Smooth muscle cell (in vitro differentiated cells): ENCODE measurements at regions not wholly inside any gene's neighbourhood (a gene's known extent, or its start where the extent isn't known, plus 50 kb on each side); places are given as distances from the start of the nearest gene placed in this dataset.

ENCODE experiments used
- DNase-seq: peaks from one replicate; lab custom pipeline; 2025; ENCODE audit not compliant: unreplicated experiment; lab: John Stamatoyannopoulos, UW
- H2AFZ ChIP-seq: fragments of 200-600 bp; sonication (generic); 2 replicates; pipeline ENCODE4 v1.6.0; 2016; ENCODE audit warnings: antibody characterized with exemption, low read depth, mild to moderate bottlenecking
- H3F3A ChIP-seq: fragments of 200-600 bp; sonication (generic); 2 replicates; pipeline ENCODE4 v1.6.0; 2017; ENCODE audit warnings: antibody characterized with exemption, low read depth
- H3K27ac ChIP-seq: fragments of 200-600 bp; sonication (generic); 2 replicates; pipeline ENCODE4 v1.5.1; 2016; ENCODE audit warnings: low read depth, mild to moderate bottlenecking
- H3K27me3 ChIP-seq: fragments of 200-600 bp; sonication (generic); 2 replicates; pipeline ENCODE4 v1.6.1; 2016; ENCODE audit warnings: low read depth, mild to moderate bottlenecking
- H3K36me3 ChIP-seq: fragments of 200-600 bp; sonication (generic); 2 replicates; pipeline ENCODE4 v1.5.1; 2016; ENCODE audit warnings: low read depth
- H3K4me1 ChIP-seq: fragments of 200-600 bp; sonication (generic); 2 replicates; pipeline ENCODE4 v1.5.1; 2016; ENCODE audit warnings: low read depth
- H3K4me2 ChIP-seq: fragments of 200-600 bp; sonication (generic); 2 replicates; pipeline ENCODE4 v1.6.0; 2016; ENCODE audit warnings: mild to moderate bottlenecking
- H3K4me3 ChIP-seq: fragments of 200-600 bp; sonication (generic); 2 replicates; pipeline ENCODE4 v1.5.1; 2016; ENCODE audit warnings: mild to moderate bottlenecking
- H3K79me2 ChIP-seq: fragments of 200-600 bp; sonication (generic); 2 replicates; pipeline ENCODE4 v1.6.0; 2016; ENCODE audit warnings: low read depth, mild to moderate bottlenecking
- H3K9ac ChIP-seq: fragments of 200-600 bp; sonication (generic); 2 replicates; pipeline ENCODE4 v1.6.0; 2016; ENCODE audit warnings: low read depth
- H3K9me3 ChIP-seq: fragments of 200-600 bp; sonication (generic); replicated peaks from 2 replicates; pipeline ENCODE4 v1.5.1; 2016; ENCODE audit warnings: low read depth
- H4K20me1 ChIP-seq: fragments of 200-600 bp; sonication (generic); 2 replicates; pipeline ENCODE4 v1.6.0; 2016; ENCODE audit warnings: low read depth
- CTCF ChIP-seq: fragments of 200-600 bp; sonication (generic); IDR thresholded peaks from 2 replicates; pipeline ENCODE4 v1.5.1; 2017; ENCODE audit warnings: borderline replicate concordance, mild to moderate bottlenecking, antibody characterized with exemption; ENCODE audit not compliant: insufficient read depth, poor library complexity, severe bottlenecking
- WGBS: methylation state at CpG from one replicate; pipeline ENCODE4 v1.1.7; 2016; ENCODE audit warnings: low lambda C conversion rate; 5-methylcytosine and 5-hydroxymethylcytosine counted together

- TF ChIP-seq CTCF = no peak
- H3K4me3 ChIP-seq = no peak overlapping the region
- H3K4me2 ChIP-seq = no peak overlapping the region
- no peak overlapping the region for H3K9ac ChIP-seq
- H3K79me2 ChIP-seq = no peaks in the 10 kb centered on the region
- no peak for DNase-seq
- H3K27me3 ChIP-seq = no peaks in the 10 kb centered on the region
- H4K20me1 ChIP-seq = no peaks in the 10 kb centered on the region
- no peak overlapping the region for H2AFZ ChIP-seq
- no peaks in the 10 kb centered on the region for H3K4me1 ChIP-seq
- peaks cover 3% of the 10 kb centered on the region for H3K36me3 ChIP-seq
- H3K9me3 ChIP-seq = no peaks in the 10 kb centered on the region
- 54% methylated on average over 3 of the region's 3 CpGs for WGBS
- no peak overlapping the region for H3K27ac ChIP-seq
- no peaks in the 10 kb centered on the region for H3F3A ChIP-seq
These were observed 946.4 kb upstream of the PTPRD start for GRCh38 chr9:11559001-11559776.

GRCh38 chr9:11577522-11577921 lies 964.7 kb upstream of the PTPRD start:
- no peak for TF ChIP-seq CTCF
- Histone ChIP-seq H3K4me1 (no peaks in the 10 kb centered on the region), H3K9ac (no peak overlapping the region), H3K4me3 (no peak overlapping the region), H4K20me1 (no peaks in the 10 kb centered on the region), H2AFZ (no peak overlapping the region), H3K4me2 (no peak overlapping the region), H3F3A (no peaks in the 10 kb centered on the region), H3K27me3 (no peaks in the 10 kb centered on the region), H3K27ac (no peak overlapping the region), H3K79me2 (no peaks in the 10 kb centered on the region), H3K9me3 (no peaks in the 10 kb centered on the region), H3K36me3 (no peaks in the 10 kb centered on the region)
- DNase-seq = no peak
- WGBS = 96% methylated on average over 2 of the region's 2 CpGs

GRCh38 chr9:11595756-11596155 lies 983.0 kb upstream of the PTPRD start:
- Histone ChIP-seq H3K27ac (no peak overlapping the region), H3K4me1 (no peaks in the 10 kb centered on the region), H3K36me3 (no peaks in the 10 kb centered on the region), H3K27me3 (no peaks in the 10 kb centered on the region), H3K9ac (no peak overlapping the region), H3K4me2 (no peak overlapping the region), H3K79me2 (no peaks in the 10 kb centered on the region), H2AFZ (no peak overlapping the region), H4K20me1 (no peaks in the 10 kb centered on the region), H3F3A (no peaks in the 10 kb centered on the region), H3K9me3 (no peaks in the 10 kb centered on the region), H3K4me3 (no peak overlapping the region)
- DNase-seq = no peak
- no peak for TF ChIP-seq CTCF

- no peaks in the 10 kb centered on the region for H4K20me1 ChIP-seq
- H2AFZ ChIP-seq = no peak overlapping the region
- H3K4me2 ChIP-seq = no peak overlapping the region
- no peak overlapping the region for H3K27ac ChIP-seq
- H3K4me3 ChIP-seq = no peak overlapping the region
- no peaks in the 10 kb centered on the region for H3F3A ChIP-seq
- H3K27me3 ChIP-seq = no peaks in the 10 kb centered on the region
- no peaks in the 10 kb centered on the region for H3K4me1 ChIP-seq
- H3K9me3 ChIP-seq = no peaks in the 10 kb centered on the region
- no peak for DNase-seq
- 95% methylated on average over 41 of the region's 49 CpGs for WGBS
- H3K36me3 ChIP-seq = no peaks in the 10 kb centered on the region
- TF ChIP-seq CTCF = no peak
- no peak overlapping the region for H3K9ac ChIP-seq
- H3K79me2 ChIP-seq = no peaks in the 10 kb centered on the region
These were observed 1005.5 kb upstream of the PTPRD start for GRCh38 chr9:11618241-11618805.
